ENCODE measurements at regions not wholly inside any gene's neighbourhood (a gene's known extent, or its start where the extent isn't known, plus 50 kb on each side); places are given as distances from the start of the nearest gene placed in this dataset.
A peak's percentile ranks its signal among the peaks of the same experiment; 100 is the strongest.

DNA sequence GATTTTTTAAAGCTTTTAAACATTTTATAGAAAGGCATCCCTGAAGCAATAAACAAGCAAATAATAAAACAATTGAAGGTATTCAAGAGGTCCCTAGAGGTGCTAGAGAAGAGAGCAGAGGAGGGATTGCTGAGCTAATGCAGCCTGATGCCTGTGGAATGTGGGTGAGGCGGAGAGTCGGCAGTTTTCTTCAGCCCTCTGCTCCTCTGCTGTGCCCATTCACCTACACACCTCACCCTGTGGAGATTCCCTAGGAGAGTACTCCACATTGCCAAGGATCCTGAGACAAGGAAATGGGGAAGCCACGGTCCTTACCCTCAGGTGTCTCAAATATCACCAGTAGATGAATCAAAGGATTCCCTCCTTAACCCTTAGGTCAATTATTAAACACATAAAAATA is 199.8 kb upstream of the POU3F2 start:
- no peak for DNase-seq (ENCODE audit: low read depth)

DNA sequence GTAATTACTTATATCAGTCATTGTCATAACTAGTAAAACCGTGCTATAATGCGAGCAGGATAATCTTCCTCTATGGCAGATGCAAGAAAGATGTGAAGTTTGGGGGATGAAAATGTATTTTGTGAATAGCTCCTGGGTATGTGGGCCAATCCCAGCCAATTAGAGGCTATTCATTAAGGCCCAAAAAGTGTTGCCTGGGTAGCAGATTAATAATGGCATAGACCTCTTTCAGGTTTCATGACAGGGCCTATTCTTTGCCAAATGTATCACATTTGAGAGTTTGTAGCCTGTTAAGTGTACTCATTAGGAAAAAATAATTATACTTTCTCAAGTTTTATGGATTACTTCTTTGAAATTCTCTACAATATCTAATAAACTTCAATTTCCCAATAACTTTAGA is 199.2 kb upstream of the POU3F2 start:
- no peak for DNase-seq (ENCODE audit: low read depth)

DNA sequence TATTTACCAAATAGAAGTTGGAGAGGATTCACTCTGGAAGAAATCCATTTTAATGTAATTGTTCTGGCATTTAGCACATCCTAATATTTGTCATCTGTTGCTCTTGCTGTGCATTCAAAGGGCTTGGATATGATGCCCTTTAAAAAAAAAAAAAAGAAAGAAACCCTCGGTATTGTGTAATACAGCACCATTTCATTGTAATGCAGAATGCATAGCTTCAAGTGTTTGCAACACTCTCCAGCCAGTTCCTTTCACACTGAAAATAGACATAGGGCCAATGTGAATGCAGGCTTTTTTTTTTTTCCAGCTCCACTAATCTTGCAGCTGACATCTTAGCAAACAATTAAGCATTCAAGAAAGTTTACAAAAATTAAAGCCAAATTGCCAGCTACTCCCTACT is 197.4 kb upstream of the POU3F2 start:
- no peak for DNase-seq (ENCODE audit: low read depth)

DNA sequence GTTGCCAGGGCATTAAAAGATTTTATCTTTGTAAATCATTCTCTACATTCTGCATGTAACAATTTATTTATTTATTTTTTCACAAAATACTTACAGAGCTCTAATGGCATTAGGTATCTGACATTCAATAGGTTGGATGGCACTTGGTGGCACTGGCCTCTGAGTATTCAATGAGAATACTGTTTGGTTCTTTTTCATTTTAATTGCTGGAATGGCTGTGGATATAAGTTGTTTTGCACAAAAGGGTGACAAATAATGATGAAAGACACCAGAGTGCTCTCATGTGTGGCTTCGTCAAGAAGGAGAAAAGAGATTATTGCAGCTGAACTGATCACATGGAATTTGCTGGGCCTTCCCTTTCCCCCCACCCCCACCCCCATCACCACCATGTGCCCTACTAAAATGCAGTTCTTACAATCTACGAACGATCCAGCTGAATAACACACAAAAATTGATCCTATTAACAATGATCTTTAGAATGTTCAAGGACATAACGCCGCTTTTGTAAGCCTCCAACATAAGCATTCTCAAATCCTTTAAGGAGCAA is 195.2 kb upstream of the POU3F2 start:
- DNase-seq (ENCODE audit: low read depth): no peak

DNA sequence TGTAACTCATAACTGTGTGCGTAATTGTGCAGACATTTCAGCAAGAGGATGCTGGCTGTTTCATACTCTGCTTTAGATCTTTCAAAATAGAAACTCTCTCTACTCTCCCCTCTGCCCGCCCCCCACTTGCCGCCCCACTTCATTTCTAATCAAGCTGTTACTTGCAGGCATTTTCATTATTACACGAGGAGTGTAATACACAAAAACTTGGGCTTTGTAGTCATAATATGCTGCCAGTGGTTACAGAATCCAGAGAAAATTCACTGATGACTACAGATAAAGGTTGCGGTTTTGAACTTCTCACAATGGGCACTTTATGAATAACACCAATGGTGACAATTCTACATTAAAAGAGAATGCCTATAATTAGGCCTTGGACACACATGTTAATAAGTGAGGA is 194.0 kb upstream of the POU3F2 start:
- DNase-seq (ENCODE audit: low read depth): no peak

DNA sequence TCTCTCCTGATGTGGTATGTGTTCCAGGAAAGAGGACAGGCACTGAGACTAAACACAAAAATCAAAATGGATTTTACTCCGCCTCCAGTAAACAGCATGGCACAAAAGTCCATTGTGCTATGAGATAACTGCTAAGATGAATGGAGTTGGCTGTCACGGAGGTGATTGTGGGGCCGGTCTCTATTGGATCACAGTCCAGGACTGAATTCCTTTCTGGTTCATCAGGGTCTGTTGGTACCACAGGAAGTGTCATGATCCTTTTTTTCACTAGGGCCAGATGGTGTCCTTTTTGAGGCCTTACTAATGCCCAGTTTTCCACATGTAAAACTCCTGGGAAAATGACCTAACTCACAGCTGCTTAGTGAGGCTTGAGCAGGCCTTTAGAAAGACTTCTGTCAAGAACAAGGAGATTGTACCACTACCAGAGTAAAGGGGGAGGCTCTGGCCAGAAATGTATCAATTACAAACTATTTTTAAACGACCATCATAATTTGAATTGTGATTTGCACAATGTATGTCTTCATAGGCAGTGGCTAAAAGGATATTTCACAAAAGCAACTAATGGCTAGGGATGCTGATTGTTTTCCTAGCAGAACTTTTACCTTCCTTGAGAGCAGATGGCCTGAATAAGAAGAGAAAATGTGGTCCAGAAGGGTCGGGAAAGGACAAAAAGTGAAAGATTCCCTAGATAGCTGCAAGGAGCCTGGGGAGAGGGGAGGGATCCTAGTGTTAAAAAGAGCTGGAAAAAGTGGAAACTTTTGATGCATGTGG is 192.2 kb upstream of the POU3F2 start:
- peak; percentile 2 for DNase-seq (ENCODE audit: low read depth)

DNA sequence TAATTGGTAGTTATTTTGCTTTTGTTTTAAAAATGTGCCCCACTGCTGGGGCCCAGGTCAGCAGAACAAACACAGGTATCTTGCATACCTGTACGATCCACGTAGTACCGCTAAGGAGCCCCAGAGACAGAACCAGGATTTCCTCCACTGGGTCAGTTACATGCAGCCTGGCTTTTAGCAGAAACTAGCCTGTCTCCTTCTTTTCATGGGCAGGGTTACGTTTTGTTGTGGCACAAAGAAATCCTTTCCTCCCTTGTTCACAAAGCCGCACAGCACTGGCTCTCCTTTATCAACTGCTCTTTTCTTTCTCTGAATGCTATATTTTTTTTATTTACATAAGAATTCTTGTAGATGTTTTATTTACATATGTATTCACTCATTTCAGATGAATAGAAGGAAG is 190.3 kb upstream of the POU3F2 start:
- DNase-seq (ENCODE audit: low read depth): no peak

DNA sequence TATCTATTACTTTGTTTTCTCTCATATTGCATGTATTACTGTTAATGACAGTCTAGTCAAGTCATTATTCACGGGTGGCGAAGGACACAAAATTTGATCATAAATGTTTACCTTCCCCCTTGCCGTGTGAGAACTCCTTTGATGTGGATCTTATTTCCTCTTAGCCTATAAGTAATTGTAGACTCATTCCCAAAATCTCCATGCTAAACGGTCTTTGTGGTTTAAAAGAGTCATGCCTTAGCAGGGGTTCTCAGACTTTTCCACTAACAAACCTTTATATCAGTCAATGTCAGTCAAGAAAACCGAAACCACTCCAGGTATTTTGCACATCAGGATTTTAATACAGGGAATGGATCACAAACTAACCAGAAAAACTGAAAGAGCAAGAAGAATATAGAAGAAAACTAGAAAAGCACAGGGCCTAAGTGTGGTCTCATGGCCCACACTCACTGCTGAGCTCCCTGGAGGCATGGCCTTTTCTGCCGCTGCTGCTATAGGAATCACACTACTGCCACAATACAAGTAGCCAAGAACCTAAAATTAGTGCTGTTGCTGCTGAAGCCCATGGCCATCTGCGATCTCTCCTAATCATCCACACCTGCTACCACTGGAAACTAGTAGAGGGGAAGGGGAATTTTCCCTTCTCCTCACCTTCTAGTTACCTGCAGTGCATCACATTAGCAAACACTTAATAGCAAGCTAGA is 186.0 kb upstream of the POU3F2 start:
- DNase-seq (ENCODE audit: low read depth): no peak

DNA sequence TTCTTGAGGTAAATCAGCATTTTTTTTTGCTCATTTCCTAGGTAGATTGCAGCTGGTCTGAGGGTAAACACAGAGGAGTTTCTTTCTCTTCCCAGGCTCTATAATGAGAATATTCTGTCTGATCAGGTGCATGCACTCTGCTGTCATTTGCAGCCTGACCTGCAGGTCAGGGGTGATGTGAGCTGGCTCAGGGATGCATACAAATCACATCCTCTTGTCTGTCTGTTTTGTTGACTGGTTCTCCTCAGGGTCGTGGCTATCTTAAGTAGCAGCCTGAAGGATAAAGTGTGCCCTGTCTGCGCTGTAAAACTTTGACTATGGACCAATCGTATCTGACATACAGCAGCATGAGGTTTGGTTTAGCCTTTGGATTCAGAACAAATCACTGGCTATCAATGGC is 183.4 kb upstream of the POU3F2 start:
- no peak for DNase-seq (ENCODE audit: low read depth)

DNA sequence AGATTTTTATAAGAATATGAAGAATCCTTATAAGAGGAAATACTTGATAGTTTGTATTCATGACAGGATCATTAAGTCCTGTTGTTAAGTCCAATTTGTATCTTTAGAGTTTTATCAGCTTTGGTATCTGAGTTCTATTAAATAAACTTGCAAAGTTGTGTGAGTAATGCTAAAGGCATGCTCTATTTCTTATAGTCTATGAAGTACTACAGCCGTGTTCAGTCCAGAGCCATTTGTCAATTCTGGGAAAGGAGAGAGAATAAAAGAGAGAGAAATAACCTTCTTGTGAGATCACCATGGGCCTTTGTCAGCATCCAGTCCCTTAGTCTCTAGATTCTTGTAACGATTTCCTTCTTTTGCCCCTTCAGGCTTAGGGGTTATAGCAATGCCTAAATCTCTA is 181.2 kb upstream of the POU3F2 start:
- no peak for DNase-seq (ENCODE audit: low read depth)

DNA sequence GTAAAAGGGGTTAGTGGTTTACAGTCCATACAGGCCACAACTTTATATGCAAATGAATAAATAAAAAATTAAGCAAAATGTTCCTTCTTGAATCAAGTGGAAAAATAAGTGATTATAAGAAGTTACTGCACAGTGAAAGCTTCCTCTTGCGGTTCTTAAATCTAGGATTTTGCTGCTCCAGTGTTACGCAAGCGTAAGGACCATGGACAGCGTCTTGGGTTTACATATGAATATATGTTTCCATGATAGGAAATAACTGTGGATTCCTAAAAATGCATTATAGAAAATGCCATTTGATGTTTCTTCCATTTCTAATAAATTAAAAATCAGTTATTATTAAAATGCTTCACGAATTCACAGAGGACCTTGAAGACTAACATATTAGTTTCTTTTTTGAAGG is 176.6 kb upstream of the POU3F2 start:
- no peak for DNase-seq (ENCODE audit: low read depth)

DNA sequence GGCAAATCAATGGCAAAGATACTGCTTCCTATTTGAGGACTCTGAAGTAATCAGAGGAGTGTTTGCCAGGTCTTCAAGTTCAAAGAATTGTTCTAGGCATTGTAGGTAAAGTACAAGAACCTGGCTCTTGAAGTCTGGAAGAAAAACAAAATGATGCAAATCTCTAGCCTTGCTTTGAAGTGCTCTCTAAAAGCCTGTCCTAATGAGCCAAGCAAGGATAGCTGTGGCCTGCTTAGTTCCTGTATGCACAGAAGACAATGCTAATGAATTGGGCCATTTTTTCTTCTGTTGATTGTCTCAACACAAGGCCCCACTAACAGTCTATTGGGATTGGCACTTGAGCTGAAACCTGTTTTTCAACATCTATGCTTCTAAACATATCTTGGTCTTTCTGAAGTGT is 165.0 kb upstream of the POU3F2 start:
- no peak for DNase-seq (ENCODE audit: low read depth)

DNA sequence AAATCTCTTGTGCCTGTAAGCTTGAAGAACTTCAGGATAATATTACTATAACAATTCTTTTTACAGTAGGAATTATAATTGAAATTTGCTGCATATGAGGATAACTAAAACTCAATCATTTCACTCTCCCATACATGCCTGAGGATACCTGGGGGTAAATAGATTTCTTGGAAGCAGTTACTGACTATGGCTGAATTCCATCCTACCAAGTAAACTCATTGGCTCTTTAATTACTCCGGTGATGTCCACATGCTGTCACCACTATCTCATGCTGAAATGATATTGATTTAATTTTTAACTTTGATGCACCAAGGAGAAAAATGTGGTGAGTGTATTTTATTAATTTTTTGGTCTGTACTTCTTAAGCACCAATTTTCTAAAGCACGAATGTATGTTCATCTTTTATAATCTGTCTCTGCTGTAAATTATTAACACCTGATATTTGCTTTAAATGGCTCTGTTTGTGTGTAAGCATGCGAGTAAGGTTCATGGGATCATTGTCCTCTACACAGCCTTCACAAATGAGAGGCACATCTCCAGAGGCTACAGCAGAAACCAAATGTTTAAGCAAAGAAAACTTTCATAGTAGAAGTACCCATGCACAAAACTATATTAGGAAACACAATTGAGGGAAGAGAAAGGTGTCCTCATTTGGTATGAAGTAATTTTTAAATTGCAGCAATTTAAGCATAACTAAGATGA is 164.2 kb upstream of the POU3F2 start:
- no peak for DNase-seq (ENCODE audit: low read depth)

DNA sequence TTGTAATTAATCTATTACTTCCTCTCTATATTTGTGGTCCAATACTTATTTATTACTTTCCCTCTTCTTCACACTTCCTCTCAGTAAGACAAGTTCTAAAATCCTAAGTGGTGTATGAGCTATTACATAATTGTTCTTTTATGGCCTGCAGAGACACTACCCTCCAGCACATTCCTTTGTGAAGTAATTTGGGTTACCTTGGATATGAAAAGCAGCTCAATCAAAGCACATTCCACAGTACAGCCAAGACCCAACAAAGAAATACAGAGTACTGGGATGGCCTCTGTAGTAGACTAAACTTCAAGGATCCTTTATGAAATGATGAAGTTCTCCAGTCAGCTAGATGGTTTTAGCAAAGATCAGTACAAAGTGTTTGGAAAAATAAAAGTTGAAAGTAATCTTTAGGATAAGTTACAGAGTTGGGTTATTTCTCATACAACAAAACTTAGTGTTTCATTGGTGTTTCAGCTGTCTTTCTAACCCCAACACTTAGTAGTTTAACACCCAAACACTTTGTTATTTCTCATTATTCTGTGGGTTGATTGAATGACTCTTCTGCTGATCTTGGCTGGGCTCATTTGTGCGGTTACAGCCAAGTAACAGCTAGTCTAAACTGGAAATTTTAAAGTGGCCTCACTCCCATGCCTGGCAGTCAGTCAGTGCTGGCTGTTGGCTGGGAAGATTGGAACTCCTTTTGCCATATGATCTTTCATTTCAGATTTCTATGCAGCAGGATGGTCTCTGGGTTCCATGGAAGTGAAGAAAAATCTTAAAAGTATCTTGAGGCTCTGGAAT is 161.5 kb upstream of the POU3F2 start:
- DNase-seq (ENCODE audit: low read depth): no peak

DNA sequence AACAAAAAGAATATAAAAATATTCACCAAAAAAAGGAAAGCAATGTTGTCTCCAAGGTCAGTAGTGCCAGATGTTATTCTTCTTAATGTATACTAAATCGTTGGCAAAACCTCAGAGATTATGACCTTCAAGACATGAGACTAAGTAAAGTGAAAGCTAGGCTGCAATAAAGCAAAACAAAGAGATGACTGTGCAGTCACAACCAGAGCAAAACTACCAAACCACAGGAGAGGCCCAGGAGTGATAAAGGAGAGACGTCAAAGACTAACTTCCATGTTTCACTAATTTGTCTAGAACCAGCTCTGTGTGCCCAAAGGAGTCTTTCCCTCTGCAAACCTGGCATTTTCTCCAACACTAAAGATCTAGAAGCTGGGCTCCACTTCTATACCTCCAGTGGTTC is 155.9 kb upstream of the POU3F2 start:
- DNase-seq (ENCODE audit: low read depth): no peak

DNA sequence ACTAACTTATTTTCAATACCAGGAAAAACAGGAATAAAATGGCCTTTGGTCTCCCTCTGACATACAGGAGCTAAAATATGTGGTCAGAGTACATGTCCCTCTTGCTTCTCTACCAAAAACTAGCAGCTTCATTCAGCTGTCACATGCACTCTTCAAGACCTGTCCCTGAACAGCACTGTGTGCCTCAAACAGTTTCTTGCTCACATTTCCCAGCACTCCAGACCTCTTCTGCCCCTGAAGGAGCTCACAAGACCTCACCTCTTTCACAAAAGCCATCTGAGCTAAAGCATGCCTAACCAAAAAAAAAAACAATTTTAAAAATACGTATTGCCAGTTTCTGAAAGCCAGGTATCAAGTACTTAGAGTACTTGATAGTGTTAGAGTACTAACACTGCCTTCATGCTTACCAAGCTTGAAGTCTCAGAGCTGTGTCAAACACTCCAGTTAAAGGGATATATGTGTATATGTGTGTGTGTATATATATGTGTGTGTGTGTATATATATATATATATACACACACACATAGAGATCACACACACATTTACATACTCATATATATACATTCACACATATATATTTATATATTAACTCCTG is 148.3 kb upstream of the POU3F2 start:
- no peak for DNase-seq (ENCODE audit: low read depth)

DNA sequence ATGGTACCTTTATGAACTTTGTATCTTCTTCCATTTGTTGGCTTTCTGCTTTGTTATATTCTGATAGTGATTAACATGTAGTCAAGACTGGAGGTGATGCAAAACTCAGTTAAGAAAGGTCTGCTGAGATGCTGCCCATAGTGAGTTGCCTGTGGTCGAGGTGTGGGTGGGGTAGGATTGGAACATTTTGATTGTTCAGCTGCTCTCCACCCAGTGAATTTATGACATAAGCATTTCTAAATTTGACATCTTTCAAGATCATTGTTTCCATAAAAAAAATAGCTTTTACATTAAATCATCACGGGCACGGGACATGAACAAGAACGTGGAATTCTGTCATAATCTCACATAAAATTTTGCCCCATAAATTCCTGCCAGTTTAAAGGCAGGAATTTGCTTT is 146.6 kb upstream of the POU3F2 start:
- no peak for DNase-seq (ENCODE audit: low read depth)

DNA sequence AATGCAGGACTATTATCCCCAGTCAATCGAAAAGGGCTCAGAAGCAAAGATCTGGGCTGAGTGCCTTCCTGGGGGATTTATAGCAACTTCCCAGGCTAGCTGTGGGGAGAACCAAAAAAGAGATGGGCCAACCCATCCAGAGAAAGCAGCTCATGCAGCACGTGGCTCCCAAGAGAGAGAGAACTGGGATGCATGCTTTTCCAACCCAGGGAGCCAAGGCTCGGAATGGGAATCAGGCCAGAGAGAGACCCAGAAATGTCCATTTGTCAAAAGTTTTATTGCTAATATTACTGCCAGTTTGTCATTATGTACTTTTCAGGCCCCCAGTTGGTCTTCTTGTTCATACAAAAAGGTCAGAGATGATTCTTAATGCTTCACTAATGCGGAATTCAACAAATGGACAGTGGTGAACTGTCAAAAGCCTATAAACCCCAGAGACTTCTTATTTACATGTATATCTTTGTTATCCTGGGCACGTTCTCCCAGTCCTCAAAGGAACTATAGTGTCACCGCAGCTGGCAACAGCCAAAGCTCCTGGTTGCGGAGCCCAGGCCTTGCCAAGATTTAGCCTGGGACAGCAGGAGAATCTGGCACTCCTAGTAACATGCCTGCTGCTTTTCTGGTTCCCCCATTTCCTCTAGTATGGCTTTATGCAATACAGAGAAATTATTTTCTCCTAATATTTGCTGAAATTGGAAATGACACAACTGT is 139.1 kb upstream of the POU3F2 start:
- no peak for DNase-seq (ENCODE audit: low read depth)

DNA sequence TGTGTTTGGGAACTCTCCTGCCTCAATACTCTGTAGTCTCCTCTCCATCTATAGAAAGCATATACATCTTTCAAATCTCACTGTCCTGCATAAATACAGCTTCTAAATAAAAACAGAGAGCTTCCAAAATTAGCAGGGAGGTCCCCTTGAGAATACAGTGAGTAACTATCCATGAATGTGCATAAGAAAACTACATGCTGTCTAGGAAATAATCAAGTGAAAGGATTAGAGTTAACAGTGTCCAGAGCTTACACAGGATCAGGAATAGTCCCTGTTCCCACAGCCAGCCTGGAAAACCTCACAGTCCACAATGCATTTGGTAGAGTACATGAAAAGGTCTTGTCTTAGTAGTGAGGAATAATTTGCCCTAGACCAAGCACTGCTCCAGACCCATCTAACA is 123.0 kb upstream of the POU3F2 start:
- no peak for DNase-seq (ENCODE audit: low read depth)

DNA sequence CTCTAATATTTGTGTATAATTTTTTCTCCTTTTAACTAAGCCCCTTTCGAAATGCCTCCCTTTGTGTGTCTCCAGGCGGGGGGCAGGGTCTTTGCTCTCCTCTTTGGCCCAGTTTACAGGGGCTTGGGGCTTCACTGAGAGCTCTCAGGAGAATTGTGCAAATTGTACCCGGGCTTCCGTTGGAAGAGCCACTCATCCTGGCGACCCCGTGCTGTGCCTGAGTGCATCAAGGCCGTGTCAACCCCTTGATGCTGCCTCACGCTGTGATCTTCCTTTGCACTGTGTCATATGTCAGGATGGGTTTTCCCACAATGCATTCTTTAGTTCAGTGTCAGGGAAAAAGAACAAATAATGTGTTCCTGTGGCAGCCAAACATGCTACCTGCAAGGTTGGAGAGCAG is 118.0 kb upstream of the POU3F2 start:
- no peak for DNase-seq (ENCODE audit: low read depth)

DNA sequence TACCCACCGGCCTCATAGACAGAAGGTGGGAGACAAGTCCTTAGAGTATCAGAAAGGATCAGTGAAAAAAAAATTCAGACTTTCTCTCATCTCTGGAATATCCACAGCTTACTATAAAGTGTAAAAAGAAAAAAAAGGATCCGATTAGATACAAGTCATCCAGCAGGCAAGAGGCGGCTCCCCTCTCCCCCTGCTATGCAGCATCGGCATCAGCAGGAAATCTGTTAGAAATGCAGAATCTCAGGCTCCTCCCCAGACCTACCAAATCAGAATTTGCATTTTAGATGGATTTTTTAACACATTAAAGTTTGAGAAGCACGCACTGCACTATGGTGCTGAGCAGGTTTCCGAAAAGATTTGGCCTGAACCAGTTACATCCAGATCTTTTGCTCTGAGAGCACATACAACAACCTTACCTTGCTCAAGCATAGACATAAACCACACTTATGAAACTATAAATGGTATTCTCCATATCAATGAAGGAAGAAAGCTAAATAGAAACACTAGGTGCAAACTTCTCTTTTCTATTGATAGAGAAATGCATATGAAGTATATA is 117.0 kb upstream of the POU3F2 start:
- DNase-seq (ENCODE audit: low read depth): no peak

Measured in GM04503 (cell line).